Tibial artery (tissue), 4 donors: ENCODE measurements at regions not wholly inside any gene's neighbourhood (a gene's known extent, or its start where the extent isn't known, plus 50 kb on each side); places are given as distances from the start of the nearest gene placed in this dataset.

Source experiments
- DNase-seq, 2 donors: peaks; one replicate each; pipeline ENCODE4 v3.0.0-alpha.2; 2019
- H3K27ac ChIP-seq, 2 donors: fragments of 200-600 bp; sonication (generic) in 1 of 2; 1 replicate in 1 of 2; 2 replicates in 1 of 2; pipeline ENCODE4 v1.5.1; 2018 to 2019; ENCODE audit warnings: mild to moderate bottlenecking in 1 of 2
- H3K27me3 ChIP-seq, 2 donors: fragments of 200-600 bp; sonication (generic) in 1 of 2; one replicate each; pipeline versions ENCODE4 v1.5.1 to v1.6.0; 2016 to 2019
- H3K36me3 ChIP-seq, 3 donors: fragments of 200-600 bp; sonication (generic) in 2 of 3; one replicate each; pipeline ENCODE4 v1.5.1; 2016 to 2019; ENCODE audit warnings: mild to moderate bottlenecking in 2 of 3
- H3K4me1 ChIP-seq, 4 donors: fragments of 200-600 bp; sonication (generic) in 2 of 4; 1 replicate in 3 of 4; 2 replicates in 1 of 4; pipeline ENCODE4 v1.5.1; 2016 to 2019
- H3K4me3 ChIP-seq, 2 donors: fragments of 200-600 bp; sonication (generic) in 1 of 2; 1 replicate in 1 of 2; 2 replicates in 1 of 2; pipeline ENCODE4 v1.5.1; 2018 to 2019; ENCODE audit warnings: mild to moderate bottlenecking in 2 of 2
- H3K9me3 ChIP-seq, 3 donors: fragments of 200-600 bp; sonication (generic) in 1 of 3; one replicate each; pipeline ENCODE4 v1.5.1; 2016 to 2019
- CTCF ChIP-seq, 2 experiments: fragments of 200-600 bp in 1 of 2; fragments of 450-650 bp in 1 of 2; IDR thresholded peaks; one replicate each; pipeline ENCODE4 v1.5.1; 2017 to 2019; ENCODE audit warnings: antibody characterized with exemption in 2 of 2, mild to moderate bottlenecking in 1 of 2, moderate library complexity in 1 of 2
- intact Hi-C: fragments of 100-400 bp; cut with DNase I; formaldehyde crosslinking; loops from one replicate; pipeline ENCODE4 v1.15.0; 2023; ENCODE audit warnings: low total_unique reads

- Histone ChIP-seq H3K27ac (no peak overlapping the region), H3K4me1 (peaks cover 0 to 18% (median 8%) of the 10 kb centered on the region in 4 donors), H3K27me3 (no peaks in the 10 kb centered on the region), H3K9me3 (no peaks in the 10 kb centered on the region), H3K36me3 (no peaks in the 10 kb centered on the region), H3K4me3 (no peak overlapping the region)
- DNase-seq = no peak
- intact Hi-C loops = no loop called here
- TF ChIP-seq CTCF (IDR thresholded peaks at IDR 0.05) = no peak
Measured at GRCh38 chr4:128376303-128376702, 88.7 kb upstream of the PGRMC2 start.

GRCh38 chr4:128373628-128374027 is 86.0 kb upstream of the PGRMC2 start:
- Histone ChIP-seq H3K27ac (no peak overlapping the region), H3K36me3 (no peaks in the 10 kb centered on the region), H3K4me3 (no peak overlapping the region), H3K27me3 (no peaks in the 10 kb centered on the region), H3K4me1 (peaks cover 0 to 29% (median 16%) of the 10 kb centered on the region in 4 donors), H3K9me3 (no peaks in the 10 kb centered on the region)
- DNase-seq = no peak
- intact Hi-C loops = no loop called here
- TF ChIP-seq CTCF (IDR thresholded peaks at IDR 0.05) = no peak

GRCh38 chr4:128371876-128372275 is 84.3 kb upstream of the PGRMC2 start:
- no peaks in the 10 kb centered on the region for H3K27me3 ChIP-seq
- no peaks in the 10 kb centered on the region for H3K9me3 ChIP-seq
- peaks cover 0 to 29% (median 16%) of the 10 kb centered on the region in 4 donors for H3K4me1 ChIP-seq
- no peak for TF ChIP-seq CTCF (IDR thresholded peaks at IDR 0.05)
- no peak overlapping the region for H3K4me3 ChIP-seq
- intact Hi-C loops = no loop called here
- H3K36me3 ChIP-seq = no peaks in the 10 kb centered on the region
- no peak for DNase-seq
- H3K27ac ChIP-seq = peak overlapping the region; percentile 36 to 63

- Histone ChIP-seq H3K4me1 (peaks cover 0 to 29% (median 16%) of the 10 kb centered on the region in 4 donors), H3K9me3 (no peaks in the 10 kb centered on the region), H3K27ac (peak overlapping the region; percentile 36 to 63), H3K27me3 (no peaks in the 10 kb centered on the region), H3K36me3 (no peaks in the 10 kb centered on the region), H3K4me3 (no peak overlapping the region)
- DNase-seq = no peak
- TF ChIP-seq CTCF (IDR thresholded peaks at IDR 0.05) = no peak
- intact Hi-C loops = no loop called here
Measured at GRCh38 chr4:128371001-128371777, 83.6 kb upstream of the PGRMC2 start.

GRCh38 chr4:128366212-128366611 is 78.6 kb upstream of the PGRMC2 start:
- Histone ChIP-seq H3K36me3 (no peaks in the 10 kb centered on the region), H3K27ac (no peak overlapping the region), H3K9me3 (no peaks in the 10 kb centered on the region), H3K4me1 (peaks cover 0 to 10% (median 7%) of the 10 kb centered on the region in 4 donors), H3K27me3 (no peaks in the 10 kb centered on the region), H3K4me3 (no peak overlapping the region)
- no peak for DNase-seq
- TF ChIP-seq CTCF (IDR thresholded peaks at IDR 0.05) = no peak
- intact Hi-C loops = no loop called here
